GM18502 (cell line): ENCODE measurements at regions not wholly inside any gene's neighbourhood (a gene's known extent, or its start where the extent isn't known, plus 50 kb on each side); places are given as distances from the start of the nearest gene placed in this dataset.
"Not testable (repeated sequence)": the region's sequence is repeated elsewhere in the genome, so short reads cannot be mapped to it uniquely, and the experiment has no call there.

Source experiments
- ATAC-seq: cut with Tn5 transposase; IDR thresholded peaks from one replicate; pipeline ENCODE4 v1.9.1; 2021; ENCODE audit warnings: mild to moderate bottlenecking; ENCODE audit not compliant: unreplicated experiment, poor library complexity

GRCh38 chr7:76852787-76853584 lies 179.2 kb downstream of the SPDYE17 start:
- not testable (repeated sequence) for ATAC-seq

DNA sequence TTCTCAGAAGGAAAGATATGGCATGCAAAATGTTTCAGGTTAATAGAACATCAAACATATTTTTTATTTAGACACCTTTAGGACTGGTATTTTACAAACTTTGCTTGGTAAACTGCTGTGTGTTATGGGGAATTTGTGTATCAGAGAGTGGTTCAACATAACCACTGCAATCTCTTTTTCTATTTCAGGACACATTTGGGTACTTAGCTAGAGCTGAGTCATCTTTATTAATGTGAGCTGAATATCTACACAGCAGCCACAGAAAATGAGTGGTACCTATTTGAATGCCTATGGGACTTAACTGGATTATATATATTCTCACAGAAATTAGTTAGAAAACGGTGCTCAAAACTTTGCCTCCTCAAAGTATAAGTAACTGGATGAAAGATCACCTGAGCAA lies 179.8 kb downstream of the SPDYE17 start:
- ATAC-seq = not testable (repeated sequence)

GRCh38 chr7:76851617-76852016 lies 180.5 kb downstream of the SPDYE17 start:
- ATAC-seq = not testable (repeated sequence)

- not testable (repeated sequence) for ATAC-seq
Measured at GRCh38 chr7:76849887-76850563, 182.1 kb downstream of the SPDYE17 start.

DNA sequence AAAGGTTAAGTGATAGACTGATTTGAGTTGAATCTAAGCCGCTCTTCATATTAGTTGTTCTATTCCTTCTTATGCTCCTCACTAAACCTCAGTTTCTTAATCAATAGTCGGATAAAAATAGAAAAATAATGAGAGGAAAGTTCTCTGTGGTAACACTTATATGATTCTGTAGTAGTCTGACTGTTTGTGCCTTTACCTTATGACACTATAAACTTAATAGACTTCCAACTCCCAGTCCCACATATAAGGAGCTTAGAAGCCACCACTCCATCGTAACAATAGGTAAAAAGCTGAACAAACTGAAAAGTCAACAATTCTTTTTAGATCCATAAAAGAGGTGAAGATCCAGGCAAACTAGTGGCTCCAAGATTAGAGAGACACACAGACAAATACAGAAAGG lies 192.3 kb downstream of the SPDYE17 start:
- ATAC-seq = not testable (repeated sequence)

DNA sequence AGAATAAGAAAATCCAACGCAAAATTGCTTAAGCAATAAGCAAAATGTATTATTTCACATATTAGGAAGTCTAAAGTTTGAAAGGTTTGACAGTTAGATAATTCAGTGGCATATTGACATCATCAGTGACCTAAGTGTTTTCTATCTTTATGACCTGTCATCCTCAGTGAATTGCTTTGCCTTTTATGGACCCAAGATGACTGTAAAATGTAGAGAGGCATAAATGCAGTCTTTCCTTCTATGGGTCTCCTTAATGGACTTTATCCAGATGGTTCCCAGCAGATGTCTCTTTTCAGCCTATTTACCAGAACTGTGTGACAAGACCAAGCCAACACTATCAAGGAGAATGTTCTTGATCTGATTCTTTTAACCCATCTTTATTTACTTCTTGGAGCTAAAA lies 192.9 kb downstream of the SPDYE17 start:
- not testable (repeated sequence) for ATAC-seq

DNA sequence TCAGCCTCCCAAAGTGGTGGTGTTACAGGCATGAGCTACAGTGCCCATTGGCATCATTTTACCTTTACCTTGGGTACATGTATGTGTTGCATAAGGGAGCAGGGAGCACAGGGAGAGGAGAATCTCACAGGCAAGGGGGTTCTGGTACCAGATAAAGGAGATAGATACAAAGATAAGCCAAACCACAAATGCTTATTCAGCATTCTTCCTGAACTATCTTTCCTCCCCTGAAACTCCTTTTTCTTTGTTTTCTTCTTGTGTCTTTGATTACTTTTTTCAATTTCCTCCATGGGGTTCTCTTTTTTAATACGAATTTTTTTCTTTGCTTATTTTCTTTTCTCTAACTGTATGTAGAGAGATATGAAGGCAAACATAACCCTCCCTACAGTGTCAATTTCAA lies 193.8 kb downstream of the SPDYE17 start:
- ATAC-seq = not testable (repeated sequence)

DNA sequence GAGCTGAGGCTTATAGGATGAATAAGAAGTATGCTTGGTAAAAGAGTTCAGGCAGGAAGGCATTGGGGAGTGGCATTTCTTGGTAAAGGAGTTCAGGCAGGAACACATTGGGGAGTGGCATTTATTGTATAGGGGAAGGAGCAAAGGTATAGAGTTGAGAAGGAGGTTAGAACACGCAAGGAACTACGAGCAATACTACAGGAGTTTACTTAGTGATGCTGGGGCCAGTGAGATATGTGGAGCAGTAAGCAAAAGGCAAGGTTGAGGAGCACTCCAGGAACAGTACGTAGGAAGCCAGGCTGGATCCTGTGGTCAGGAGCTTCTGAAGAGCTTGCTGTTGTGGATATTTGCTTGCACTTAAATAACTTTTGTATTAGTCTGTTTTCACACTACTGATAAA lies 202.2 kb upstream of the POMZP3 start:
- ATAC-seq = not testable (repeated sequence)

DNA sequence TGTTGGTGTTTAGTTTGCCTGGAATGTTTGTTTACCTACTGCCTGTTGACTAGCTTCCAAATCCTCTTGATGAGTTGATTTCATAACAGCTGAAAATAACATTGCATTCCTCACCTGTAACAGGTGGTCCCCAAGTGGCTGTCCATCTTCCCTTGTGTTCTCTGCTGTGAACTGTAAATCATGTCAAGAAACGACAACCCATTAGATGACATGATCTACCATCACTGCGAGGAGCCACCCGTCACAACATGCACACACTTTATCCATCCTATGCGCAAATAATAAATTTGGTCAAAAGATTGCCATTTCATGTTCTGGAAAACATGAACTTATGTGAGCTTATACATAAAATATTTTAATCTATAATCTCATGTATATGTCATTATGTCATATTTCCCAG lies 199.1 kb upstream of the POMZP3 start:
- not testable (repeated sequence) for ATAC-seq

- not testable (repeated sequence) for ATAC-seq
Measured at GRCh38 chr7:76809856-76810255, 182.8 kb upstream of the POMZP3 start.

DNA sequence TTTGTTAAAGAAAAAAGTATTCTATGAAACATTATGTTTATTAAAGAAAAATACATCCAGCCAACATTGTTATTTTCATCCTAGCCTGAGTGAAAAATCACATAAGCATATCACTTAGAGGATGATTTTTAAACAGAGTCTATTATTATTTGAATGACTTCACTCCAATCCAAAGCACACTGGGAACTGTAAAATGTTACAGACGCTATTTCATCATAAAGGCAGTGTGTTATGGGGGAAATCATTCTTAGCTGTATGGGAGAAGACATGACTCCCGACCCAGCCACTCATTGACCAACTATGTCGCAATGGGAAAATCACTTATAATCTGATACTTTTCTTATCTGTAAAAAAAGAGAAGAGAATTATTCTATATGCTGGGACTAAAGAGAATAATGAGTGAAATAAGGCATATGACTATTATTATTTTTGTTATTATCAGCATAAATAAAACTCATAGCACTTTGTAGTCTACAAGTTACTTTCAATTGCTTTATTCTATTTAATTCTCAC lies 180.6 kb upstream of the POMZP3 start:
- not testable (repeated sequence) for ATAC-seq

DNA sequence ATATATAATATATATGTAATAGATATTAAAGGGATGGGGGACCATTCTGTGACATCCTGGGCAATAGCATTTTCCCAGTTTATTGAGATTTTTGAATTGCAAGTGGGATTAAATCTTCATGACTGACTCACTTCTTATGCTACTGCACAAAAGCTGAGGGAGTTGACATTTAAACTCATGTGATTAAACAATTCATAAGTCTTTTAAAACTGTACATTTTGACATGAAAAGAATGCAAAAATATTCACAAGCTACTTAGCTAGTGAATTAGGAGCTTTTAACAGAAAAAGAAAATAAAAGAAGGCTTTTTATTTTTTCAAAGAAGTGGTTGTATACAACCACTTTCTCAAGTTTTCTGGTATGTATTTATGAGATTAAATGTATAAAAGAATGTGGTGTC lies 179.4 kb upstream of the POMZP3 start:
- not testable (repeated sequence) for ATAC-seq

GRCh38 chr7:76806010-76806409 lies 178.9 kb upstream of the POMZP3 start:
- ATAC-seq = not testable (repeated sequence)

GRCh38 chr7:76805262-76805661 lies 178.2 kb upstream of the POMZP3 start:
- ATAC-seq = not testable (repeated sequence)

DNA sequence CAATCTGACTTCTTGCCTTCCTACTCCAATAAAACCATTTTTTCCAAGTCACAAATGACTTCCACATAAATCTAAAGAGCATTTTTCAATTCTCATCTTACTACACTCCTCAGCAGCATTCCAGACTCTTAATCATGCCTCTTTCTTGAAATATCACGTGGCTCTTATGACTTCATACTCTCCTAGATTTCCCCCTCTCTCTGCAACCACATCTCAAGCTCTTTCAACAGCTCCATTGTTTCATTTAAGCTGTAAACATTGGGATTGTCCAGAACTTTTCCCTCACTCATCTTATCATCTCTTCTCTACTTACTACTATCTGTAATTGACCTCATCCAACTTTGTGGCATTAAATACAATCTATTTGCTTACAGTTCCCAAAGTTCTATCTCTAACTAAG lies 170.6 kb upstream of the POMZP3 start:
- not testable (repeated sequence) for ATAC-seq

DNA sequence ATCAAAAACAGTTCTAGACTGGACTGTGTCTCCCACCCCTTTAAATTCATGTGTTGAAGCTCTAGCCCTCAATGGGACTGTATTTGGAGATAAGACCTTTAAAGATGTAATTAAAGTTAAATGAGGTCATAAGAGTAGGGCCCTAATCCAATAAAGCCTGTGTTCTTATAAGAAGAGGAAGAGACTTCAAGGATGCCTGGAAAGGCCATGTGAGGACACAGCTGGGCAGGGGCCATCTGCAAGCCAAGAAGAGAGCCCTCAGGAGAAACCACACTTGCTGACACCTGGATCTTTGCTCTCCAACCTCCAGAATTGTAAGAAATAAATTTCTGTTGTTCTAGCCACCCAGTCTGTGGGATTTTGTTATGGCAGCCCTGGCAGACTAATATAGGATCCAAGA lies 153.6 kb upstream of the POMZP3 start:
- not testable (repeated sequence) for ATAC-seq

DNA sequence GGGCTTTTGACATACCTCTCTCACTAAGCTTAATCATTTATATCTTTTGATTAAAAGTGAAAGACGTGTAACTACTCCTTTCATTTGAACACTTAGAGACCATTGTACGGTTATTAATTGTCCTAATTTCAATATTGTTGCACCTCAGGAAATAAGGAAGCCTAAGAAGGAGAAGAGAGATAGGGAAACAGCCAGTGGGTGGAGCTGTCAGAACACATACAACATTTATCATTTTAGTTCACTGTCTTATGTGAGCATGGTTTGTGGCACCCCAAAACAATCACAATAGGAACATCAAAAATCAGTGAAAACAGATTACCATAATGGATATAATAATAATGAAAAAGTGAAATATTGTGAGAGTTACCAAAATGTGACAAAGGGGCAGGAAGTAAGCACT lies 147.2 kb upstream of the POMZP3 start:
- ATAC-seq = not testable (repeated sequence)

GRCh38 chr7:76771980-76772379 lies 144.9 kb upstream of the POMZP3 start:
- not testable (repeated sequence) for ATAC-seq

DNA sequence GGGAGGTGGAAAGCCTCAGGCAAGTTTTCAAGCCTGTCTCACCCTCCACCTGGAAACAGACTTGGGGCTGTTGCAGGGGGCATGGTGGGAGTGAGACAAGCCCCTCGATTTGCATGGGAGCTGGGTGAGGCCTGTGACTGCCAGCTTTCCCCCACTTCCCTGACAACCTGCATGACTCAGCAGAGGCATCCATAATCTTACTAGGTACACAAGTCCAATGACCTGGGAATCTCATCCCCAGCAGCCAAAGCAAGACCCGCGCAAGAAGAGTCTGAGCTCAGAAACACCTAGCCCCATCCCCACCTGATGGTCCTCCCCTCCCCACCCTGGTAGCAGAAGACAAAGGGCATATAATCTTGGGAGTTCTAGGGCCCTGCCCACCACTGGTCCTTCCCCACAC lies 136.9 kb upstream of the POMZP3 start:
- ATAC-seq = not testable (repeated sequence)

- ATAC-seq = not testable (repeated sequence)
Measured at GRCh38 chr7:76760546-76761220, 133.6 kb upstream of the POMZP3 start.

DNA sequence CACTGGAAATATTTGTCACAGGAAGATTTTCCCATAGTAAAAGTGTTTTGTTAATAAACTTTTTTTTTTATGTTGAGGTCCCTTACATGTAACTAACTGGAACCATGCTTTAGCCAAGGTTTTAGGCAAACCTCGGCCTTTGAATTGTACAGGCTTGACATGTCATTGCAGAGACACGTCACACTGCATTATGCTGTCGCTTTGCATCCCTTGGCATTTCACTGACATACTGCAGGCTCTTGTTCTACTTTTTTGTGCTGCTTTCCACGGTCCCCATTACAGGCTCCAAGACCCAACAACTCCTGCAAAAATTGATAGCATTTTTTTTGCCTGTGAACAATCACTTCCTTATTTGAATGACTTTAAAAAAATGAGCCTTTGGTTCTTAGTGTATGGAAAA lies 112.5 kb upstream of the POMZP3 start:
- ATAC-seq = not testable (repeated sequence)
